B cell (primary cell): ENCODE measurements at regions not wholly inside any gene's neighbourhood (a gene's known extent, or its start where the extent isn't known, plus 50 kb on each side); places are given as distances from the start of the nearest gene placed in this dataset.

Experiments
- ATAC-seq: fragments of 200-7000 bp; cut with Tn5 transposase; one replicate; pipeline ENCODE4 v1.10.0; 2021; ENCODE audit warnings: low read depth, mild to moderate bottlenecking, moderate number of reproducible peaks, moderate library complexity
- CTCF ChIA-PET: fragments of 350-600 bp; sonication (Branson Sonifier 250); formaldehyde crosslinking; loops from one replicate; lab custom pipeline; 2021; ENCODE audit warnings: antibody characterized with exemption, inconsistent platforms; lab: Charles Lee
- POLR2A ChIA-PET: fragments of 350-600 bp; sonication (Branson Sonifier 250); formaldehyde crosslinking; loops from one replicate; lab custom pipeline; 2021; ENCODE audit warnings: antibody characterized with exemption; lab: Charles Lee
- DNase-seq: peaks from one replicate; pipeline ENCODE4 v3.0.0; 2013
- H2AFZ ChIP-seq: 2 replicates; pipeline ENCODE4 v1.6.1; 2012; ENCODE audit warnings: mild to moderate bottlenecking, low read depth, low read length; ENCODE audit not compliant: insufficient read depth, poor library complexity, severe bottlenecking
- H3K27ac ChIP-seq, 2 donors: 1 replicate in 1 of 2; 2 replicates in 1 of 2; pipeline ENCODE4 v1.5.1; 2012 to 2013; ENCODE audit warnings: low read length in 2 of 2, mild to moderate bottlenecking in 2 of 2, moderate library complexity in 1 of 2
- H3K27me3 ChIP-seq, 4 experiments: fragments of 200-600 bp in 1 of 4; sonication (generic) in 1 of 4; replicated peaks in 1 of 4; 1 replicate in 2 of 4; 2 replicates in 2 of 4; pipeline versions ENCODE4 v1.6.1 to v1.7.0; 2013 to 2016; ENCODE audit warnings: low read length in 3 of 4, mild to moderate bottlenecking in 2 of 4, mixed read lengths in 1 of 4, moderate library complexity in 1 of 4; ENCODE audit not compliant: insufficient read depth in 4 of 4, control insufficient read depth in 3 of 4; ENCODE audit errors: control extremely low read depth in 1 of 4
- H3K36me3 ChIP-seq, 2 experiments: replicated peaks in 1 of 2; 1 replicate in 1 of 2; 2 replicates in 1 of 2; pipeline versions ENCODE4 v1.6.1 to v1.7.1; 2013; ENCODE audit warnings: low read length in 1 of 2; ENCODE audit not compliant: insufficient read depth in 2 of 2, control insufficient read depth in 1 of 2; ENCODE audit errors: control extremely low read depth in 1 of 2, extremely low read depth in 1 of 2
- H3K4me1 ChIP-seq, 2 donors: fragments of 200-600 bp in 1 of 2; sonication (generic) in 1 of 2; 1 replicate in 1 of 2; 2 replicates in 1 of 2; pipeline versions ENCODE4 v1.5.1 to v1.6.1; 2013 to 2017; ENCODE audit warnings: low read length in 2 of 2; ENCODE audit not compliant: control insufficient read depth in 2 of 2, insufficient read depth in 2 of 2
- H3K4me2 ChIP-seq: replicated peaks from 2 replicates; pipeline ENCODE3; 2012; ENCODE audit warnings: mild to moderate bottlenecking, low read depth, low read length; ENCODE audit not compliant: poor library complexity, severe bottlenecking
- H3K4me3 ChIP-seq, 5 experiments: fragments of 200-600 bp in 1 of 5; sonication (generic) in 1 of 5; 1 replicate in 3 of 5; 2 replicates in 2 of 5; pipeline versions ENCODE4 v1.5.1 to v1.7.0; 2011 to 2016; ENCODE audit warnings: low read length in 4 of 5, mild to moderate bottlenecking in 4 of 5, low read depth in 2 of 5, control low read depth in 1 of 5, moderate library complexity in 1 of 5; ENCODE audit not compliant: insufficient read depth in 1 of 5; ENCODE audit errors: control extremely low read depth in 1 of 5, extremely low read depth in 1 of 5
- H3K79me2 ChIP-seq: fragments of 200-600 bp; sonication (generic); one replicate; pipeline ENCODE4 v1.6.0; 2016; ENCODE audit warnings: low read length; ENCODE audit not compliant: control insufficient read depth, insufficient read depth
- H3K9ac ChIP-seq: fragments of 200-600 bp; sonication (generic); 2 replicates; pipeline ENCODE4 v1.6.1; 2017; ENCODE audit warnings: mild to moderate bottlenecking, low read length, moderate library complexity
- H3K9me3 ChIP-seq, 3 donors: one replicate each; pipeline versions ENCODE4 v1.6.1 to v1.7.1; 2013; ENCODE audit warnings: low read length in 2 of 3; ENCODE audit not compliant: control insufficient read depth in 2 of 3, insufficient read depth in 1 of 3; ENCODE audit errors: control extremely low read depth in 1 of 3
- H4K20me1 ChIP-seq: 2 replicates; pipeline ENCODE4 v1.6.0; 2012; ENCODE audit warnings: mild to moderate bottlenecking, low read length; ENCODE audit not compliant: insufficient read depth, control insufficient read depth, poor library complexity, severe bottlenecking
- H3K27ac Mint-ChIP-seq: one replicate; pipeline ENCODE4 v1.8.0; 2021; ENCODE audit warnings: mixed read lengths
- H3K27me3 Mint-ChIP-seq: one replicate; pipeline ENCODE4 v1.8.0; 2021; ENCODE audit warnings: mixed read lengths
- H3K4me1 Mint-ChIP-seq: one replicate; pipeline ENCODE4 v1.8.0; 2021; ENCODE audit warnings: mixed read lengths
- H3K4me3 Mint-ChIP-seq: one replicate; pipeline ENCODE4 v1.8.0; 2021; ENCODE audit warnings: mixed read lengths
- H3K9me3 Mint-ChIP-seq: one replicate; pipeline ENCODE4 v1.8.0; 2022; ENCODE audit warnings: mixed read lengths; ENCODE audit not compliant: insufficient read depth
- CTCF ChIP-seq: fragments of 200-600 bp; IDR thresholded peaks from one replicate; pipeline ENCODE4 v1.8.0; 2022; ENCODE audit warnings: antibody characterized with exemption, mild to moderate bottlenecking
- EZH2 ChIP-seq: IDR thresholded peaks from 2 replicates; pipeline ENCODE4 v1.6.1; 2012; ENCODE audit warnings: borderline replicate concordance, low read depth, mild to moderate bottlenecking, moderate library complexity, low read length; ENCODE audit not compliant: insufficient read depth, poor library complexity, severe bottlenecking
- WGBS: methylation state at CpG from one replicate; pipeline ENCODE4 v1.1.5; 2013; ENCODE audit warnings: missing lambda C conversion rate; ENCODE audit not compliant: insufficient coverage; 5-methylcytosine and 5-hydroxymethylcytosine counted together
- intact Hi-C: fragments of 100-400 bp; cut with micrococcal nuclease; formaldehyde crosslinking; loops from one replicate; pipeline ENCODE4 v1.10.0; 2022

GRCh38 chr3:144772372-144772771, 800.7 kb downstream of the DIPK2A start:
- Histone ChIP-seq H3K4me2 (no peak overlapping the region), H3K9me3 (no peaks in the 10 kb centered on the region)
- POLR2A ChIA-PET, result no interaction called here

GRCh38 chr3:144773350-144773749, 801.7 kb downstream of the DIPK2A start:
- H3K4me2 ChIP-seq, result no peak overlapping the region
- no peak overlapping the region for H3K4me3 Mint-ChIP-seq

More at GRCh38 chr3:144772372-144772771, 800.7 kb downstream of the DIPK2A start:
- Histone ChIP-seq H3K79me2 (no peaks in the 10 kb centered on the region), H3K4me1 (no peaks in the 10 kb centered on the region), H3K4me3 (no peak overlapping the region), H3K36me3 (no peaks in the 10 kb centered on the region), H2AFZ (no peak overlapping the region), H4K20me1 (no peaks in the 10 kb centered on the region), H3K27ac (no peak overlapping the region), H3K9ac (no peak overlapping the region), H3K27me3 (no peaks in the 10 kb centered on the region)
- WGBS, result no CpG with 5 or more reads among the region's 3 CpGs
- intact Hi-C loops, result loop anchor here (5.0 to 10.0 kb wide), 2 partner anchors 885 to 998 kb away; no protein-coding TSS in a partner anchor
- no peak for ATAC-seq
- no peaks in the 10 kb centered on the region for H3K4me1 Mint-ChIP-seq
- no peaks in the 10 kb centered on the region for H3K27me3 Mint-ChIP-seq
- TF ChIP-seq EZH2 (no peak), CTCF (no peak)
- no peak overlapping the region for H3K27ac Mint-ChIP-seq
- no peaks in the 10 kb centered on the region for H3K9me3 Mint-ChIP-seq
- CTCF ChIA-PET, result no interaction called here
- DNase-seq, result no peak
- no peak overlapping the region for H3K4me3 Mint-ChIP-seq

More at GRCh38 chr3:144773350-144773749, 801.7 kb downstream of the DIPK2A start:
- Histone ChIP-seq H3K79me2 (no peaks in the 10 kb centered on the region), H3K27me3 (no peaks in the 10 kb centered on the region), H3K4me3 (no peak overlapping the region), H3K4me1 (no peaks in the 10 kb centered on the region), H3K36me3 (no peaks in the 10 kb centered on the region), H4K20me1 (no peaks in the 10 kb centered on the region), H3K9ac (no peak overlapping the region), H2AFZ (no peak overlapping the region), H3K27ac (no peak overlapping the region), H3K9me3 (no peaks in the 10 kb centered on the region)
- no peaks in the 10 kb centered on the region for H3K9me3 Mint-ChIP-seq
- no peaks in the 10 kb centered on the region for H3K4me1 Mint-ChIP-seq
- TF ChIP-seq EZH2 (no peak), CTCF (no peak)
- no peak overlapping the region for H3K27ac Mint-ChIP-seq
- ChIA-PET CTCF (no interaction called here), POLR2A (no interaction called here)
- H3K27me3 Mint-ChIP-seq, result no peaks in the 10 kb centered on the region
- intact Hi-C loops, result loop anchor here (5.0 to 10.0 kb wide), 2 partner anchors 886 to 999 kb away; no protein-coding TSS in a partner anchor
- WGBS, result no CpG with 5 or more reads among the region's 4 CpGs
- DNase-seq (no peak), ATAC-seq (no peak)
